HEK293 (cell line): ENCODE measurements at regions not wholly inside any gene's neighbourhood (a gene's known extent, or its start where the extent isn't known, plus 50 kb on each side); places are given as distances from the start of the nearest gene placed in this dataset.

Experiments
- OSR2 ChIP-seq: fragments of 450-650 bp; formaldehyde crosslinking; IDR thresholded peaks from 2 replicates; pipeline ENCODE4 v1.5.1; 2016; ENCODE audit warnings: missing biosample characterization, missing genetic modification characterization
- YY1 ChIP-seq: fragments of 450-650 bp; formaldehyde crosslinking; IDR thresholded peaks from 2 replicates; pipeline ENCODE4 v1.5.1; 2018; ENCODE audit warnings: missing biosample characterization, missing genetic modification characterization
- ZNF274 ChIP-seq, 2 experiments: fragments of 200-500 bp in 1 of 2; fragments of 450-650 bp in 1 of 2; sonication (Bioruptor generic) in 1 of 2; formaldehyde crosslinking in 1 of 2; IDR thresholded peaks; 2 replicates each; pipeline versions ENCODE4 v1.5.1 to v1.6.1; 2014 to 2016; ENCODE audit warnings: borderline replicate concordance in 1 of 2, inconsistent platforms in 1 of 2, low read length in 1 of 2, missing biosample characterization in 1 of 2, missing genetic modification characterization in 1 of 2
- TF ChIP-seq, protein P1 (sequence below): fragments of 450-650 bp; formaldehyde crosslinking; IDR thresholded peaks from 2 replicates; pipeline ENCODE4 v1.5.1; 2017; ENCODE audit warnings: missing biosample characterization, missing genetic modification characterization
- TF ChIP-seq, protein P2 (sequence below): fragments of 450-650 bp; formaldehyde crosslinking; conservative IDR thresholded peaks from 2 replicates; pipeline ENCODE4 v1.5.1; 2016; ENCODE audit warnings: low read depth, missing biosample characterization, missing genetic modification characterization
- TF ChIP-seq, protein P3 (sequence below): fragments of 450-650 bp; formaldehyde crosslinking; IDR thresholded peaks from 2 replicates; pipeline ENCODE4 v1.5.1; 2016; ENCODE audit warnings: missing biosample characterization, missing genetic modification characterization
- TF ChIP-seq, protein P4 (sequence below): fragments of 450-650 bp; formaldehyde crosslinking; IDR thresholded peaks from 2 replicates; pipeline ENCODE4 v1.5.1; 2017; ENCODE audit warnings: missing biosample characterization, missing genetic modification characterization
- TF ChIP-seq, protein P5 (sequence below): fragments of 450-650 bp; formaldehyde crosslinking; IDR thresholded peaks from 2 replicates; pipeline ENCODE4 v1.5.1; 2017; ENCODE audit warnings: missing biosample characterization, missing genetic modification characterization

DNA sequence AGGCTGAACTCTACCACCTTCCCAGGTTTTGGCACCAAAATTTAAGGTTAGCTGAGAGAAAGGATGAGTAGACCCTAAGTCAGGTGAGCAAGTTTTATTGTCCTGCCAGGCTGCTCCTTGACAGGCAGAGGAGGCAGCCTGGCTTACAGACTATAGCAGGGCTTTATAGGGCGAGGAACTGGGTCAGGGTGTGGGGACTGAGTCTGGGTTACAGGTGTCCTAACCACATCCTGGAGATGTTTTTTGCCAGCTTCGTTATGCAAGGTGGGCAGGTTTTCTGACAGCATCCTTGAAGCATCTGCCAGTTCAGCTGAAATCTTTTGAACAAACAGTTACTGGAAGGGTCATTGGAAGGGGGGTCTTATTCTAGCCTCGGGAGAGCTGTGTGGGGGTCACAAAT is 905.7 kb upstream of the SLITRK5 start:
- TF ChIP-seq, protein P1, sequence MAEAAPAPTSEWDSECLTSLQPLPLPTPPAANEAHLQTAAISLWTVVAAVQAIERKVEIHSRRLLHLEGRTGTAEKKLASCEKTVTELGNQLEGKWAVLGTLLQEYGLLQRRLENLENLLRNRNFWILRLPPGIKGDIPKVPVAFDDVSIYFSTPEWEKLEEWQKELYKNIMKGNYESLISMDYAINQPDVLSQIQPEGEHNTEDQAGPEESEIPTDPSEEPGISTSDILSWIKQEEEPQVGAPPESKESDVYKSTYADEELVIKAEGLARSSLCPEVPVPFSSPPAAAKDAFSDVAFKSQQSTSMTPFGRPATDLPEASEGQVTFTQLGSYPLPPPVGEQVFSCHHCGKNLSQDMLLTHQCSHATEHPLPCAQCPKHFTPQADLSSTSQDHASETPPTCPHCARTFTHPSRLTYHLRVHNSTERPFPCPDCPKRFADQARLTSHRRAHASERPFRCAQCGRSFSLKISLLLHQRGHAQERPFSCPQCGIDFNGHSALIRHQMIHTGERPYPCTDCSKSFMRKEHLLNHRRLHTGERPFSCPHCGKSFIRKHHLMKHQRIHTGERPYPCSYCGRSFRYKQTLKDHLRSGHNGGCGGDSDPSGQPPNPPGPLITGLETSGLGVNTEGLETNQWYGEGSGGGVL (tag by site-specific recombination) = no peak
- TF ChIP-seq, protein P2, sequence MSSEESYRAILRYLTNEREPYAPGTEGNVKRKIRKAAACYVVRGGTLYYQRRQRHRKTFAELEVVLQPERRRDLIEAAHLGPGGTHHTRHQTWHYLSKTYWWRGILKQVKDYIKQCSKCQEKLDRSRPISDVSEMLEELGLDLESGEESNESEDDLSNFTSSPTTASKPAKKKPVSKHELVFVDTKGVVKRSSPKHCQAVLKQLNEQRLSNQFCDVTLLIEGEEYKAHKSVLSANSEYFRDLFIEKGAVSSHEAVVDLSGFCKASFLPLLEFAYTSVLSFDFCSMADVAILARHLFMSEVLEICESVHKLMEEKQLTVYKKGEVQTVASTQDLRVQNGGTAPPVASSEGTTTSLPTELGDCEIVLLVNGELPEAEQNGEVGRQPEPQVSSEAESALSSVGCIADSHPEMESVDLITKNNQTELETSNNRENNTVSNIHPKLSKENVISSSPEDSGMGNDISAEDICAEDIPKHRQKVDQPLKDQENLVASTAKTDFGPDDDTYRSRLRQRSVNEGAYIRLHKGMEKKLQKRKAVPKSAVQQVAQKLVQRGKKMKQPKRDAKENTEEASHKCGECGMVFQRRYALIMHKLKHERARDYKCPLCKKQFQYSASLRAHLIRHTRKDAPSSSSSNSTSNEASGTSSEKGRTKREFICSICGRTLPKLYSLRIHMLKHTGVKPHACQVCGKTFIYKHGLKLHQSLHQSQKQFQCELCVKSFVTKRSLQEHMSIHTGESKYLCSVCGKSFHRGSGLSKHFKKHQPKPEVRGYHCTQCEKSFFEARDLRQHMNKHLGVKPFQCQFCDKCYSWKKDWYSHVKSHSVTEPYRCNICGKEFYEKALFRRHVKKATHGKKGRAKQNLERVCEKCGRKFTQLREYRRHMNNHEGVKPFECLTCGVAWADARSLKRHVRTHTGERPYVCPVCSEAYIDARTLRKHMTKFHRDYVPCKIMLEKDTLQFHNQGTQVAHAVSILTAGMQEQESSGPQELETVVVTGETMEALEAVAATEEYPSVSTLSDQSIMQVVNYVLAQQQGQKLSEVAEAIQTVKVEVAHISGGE (tag by site-specific recombination) = no peak
- TF ChIP-seq YY1 (tag by site-specific recombination) (no peak), ZNF274 (IDR thresholded peaks at IDR 0.05; ENCODE audit: low read length) (no peak), ZNF274 (tag by site-specific recombination; IDR thresholded peaks at IDR 0.05; ENCODE audit: borderline replicate concordance) (no peak), OSR2 (no peak)
- TF ChIP-seq, protein P3, sequence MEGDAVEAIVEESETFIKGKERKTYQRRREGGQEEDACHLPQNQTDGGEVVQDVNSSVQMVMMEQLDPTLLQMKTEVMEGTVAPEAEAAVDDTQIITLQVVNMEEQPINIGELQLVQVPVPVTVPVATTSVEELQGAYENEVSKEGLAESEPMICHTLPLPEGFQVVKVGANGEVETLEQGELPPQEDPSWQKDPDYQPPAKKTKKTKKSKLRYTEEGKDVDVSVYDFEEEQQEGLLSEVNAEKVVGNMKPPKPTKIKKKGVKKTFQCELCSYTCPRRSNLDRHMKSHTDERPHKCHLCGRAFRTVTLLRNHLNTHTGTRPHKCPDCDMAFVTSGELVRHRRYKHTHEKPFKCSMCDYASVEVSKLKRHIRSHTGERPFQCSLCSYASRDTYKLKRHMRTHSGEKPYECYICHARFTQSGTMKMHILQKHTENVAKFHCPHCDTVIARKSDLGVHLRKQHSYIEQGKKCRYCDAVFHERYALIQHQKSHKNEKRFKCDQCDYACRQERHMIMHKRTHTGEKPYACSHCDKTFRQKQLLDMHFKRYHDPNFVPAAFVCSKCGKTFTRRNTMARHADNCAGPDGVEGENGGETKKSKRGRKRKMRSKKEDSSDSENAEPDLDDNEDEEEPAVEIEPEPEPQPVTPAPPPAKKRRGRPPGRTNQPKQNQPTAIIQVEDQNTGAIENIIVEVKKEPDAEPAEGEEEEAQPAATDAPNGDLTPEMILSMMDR = no peak
- TF ChIP-seq, protein P4, sequence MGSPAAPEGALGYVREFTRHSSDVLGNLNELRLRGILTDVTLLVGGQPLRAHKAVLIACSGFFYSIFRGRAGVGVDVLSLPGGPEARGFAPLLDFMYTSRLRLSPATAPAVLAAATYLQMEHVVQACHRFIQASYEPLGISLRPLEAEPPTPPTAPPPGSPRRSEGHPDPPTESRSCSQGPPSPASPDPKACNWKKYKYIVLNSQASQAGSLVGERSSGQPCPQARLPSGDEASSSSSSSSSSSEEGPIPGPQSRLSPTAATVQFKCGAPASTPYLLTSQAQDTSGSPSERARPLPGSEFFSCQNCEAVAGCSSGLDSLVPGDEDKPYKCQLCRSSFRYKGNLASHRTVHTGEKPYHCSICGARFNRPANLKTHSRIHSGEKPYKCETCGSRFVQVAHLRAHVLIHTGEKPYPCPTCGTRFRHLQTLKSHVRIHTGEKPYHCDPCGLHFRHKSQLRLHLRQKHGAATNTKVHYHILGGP (tag by site-specific recombination) = no peak
- TF ChIP-seq, protein P5, sequence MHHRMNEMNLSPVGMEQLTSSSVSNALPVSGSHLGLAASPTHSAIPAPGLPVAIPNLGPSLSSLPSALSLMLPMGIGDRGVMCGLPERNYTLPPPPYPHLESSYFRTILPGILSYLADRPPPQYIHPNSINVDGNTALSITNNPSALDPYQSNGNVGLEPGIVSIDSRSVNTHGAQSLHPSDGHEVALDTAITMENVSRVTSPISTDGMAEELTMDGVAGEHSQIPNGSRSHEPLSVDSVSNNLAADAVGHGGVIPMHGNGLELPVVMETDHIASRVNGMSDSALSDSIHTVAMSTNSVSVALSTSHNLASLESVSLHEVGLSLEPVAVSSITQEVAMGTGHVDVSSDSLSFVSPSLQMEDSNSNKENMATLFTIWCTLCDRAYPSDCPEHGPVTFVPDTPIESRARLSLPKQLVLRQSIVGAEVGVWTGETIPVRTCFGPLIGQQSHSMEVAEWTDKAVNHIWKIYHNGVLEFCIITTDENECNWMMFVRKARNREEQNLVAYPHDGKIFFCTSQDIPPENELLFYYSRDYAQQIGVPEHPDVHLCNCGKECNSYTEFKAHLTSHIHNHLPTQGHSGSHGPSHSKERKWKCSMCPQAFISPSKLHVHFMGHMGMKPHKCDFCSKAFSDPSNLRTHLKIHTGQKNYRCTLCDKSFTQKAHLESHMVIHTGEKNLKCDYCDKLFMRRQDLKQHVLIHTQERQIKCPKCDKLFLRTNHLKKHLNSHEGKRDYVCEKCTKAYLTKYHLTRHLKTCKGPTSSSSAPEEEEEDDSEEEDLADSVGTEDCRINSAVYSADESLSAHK (tag by site-specific recombination) = no peak
